Gastroesophageal sphincter (tissue), 4 donors: ENCODE measurements at regions not wholly inside any gene's neighbourhood (a gene's known extent, or its start where the extent isn't known, plus 50 kb on each side); places are given as distances from the start of the nearest gene placed in this dataset.

Experiments used
- ATAC-seq: fragments of 150-250 bp; one replicate; pipeline ENCODE4 v1.9.1; 2016; ENCODE audit warnings: mild to moderate bottlenecking, moderate library complexity
- H3K27ac ChIP-seq, 4 donors: fragments of 200-600 bp; sonication (generic) in 3 of 4; 1 replicate in 3 of 4; 2 replicates in 1 of 4; pipeline ENCODE4 v1.5.1; 2016 to 2019
- H3K27me3 ChIP-seq: fragments of 200-600 bp; sonication (generic); one replicate; pipeline ENCODE4 v1.5.1; 2019
- H3K36me3 ChIP-seq, 2 donors: fragments of 200-600 bp; sonication (generic); one replicate each; pipeline ENCODE4 v1.5.1; 2019; ENCODE audit warnings: control low read depth in 1 of 2
- H3K4me1 ChIP-seq, 3 donors: fragments of 200-600 bp; sonication (generic); 1 replicate in 2 of 3; 2 replicates in 1 of 3; pipeline ENCODE4 v1.5.1; 2016 to 2019; ENCODE audit warnings: control low read depth in 2 of 3
- H3K4me3 ChIP-seq, 2 donors: fragments of 200-600 bp; sonication (generic); one replicate each; pipeline ENCODE4 v1.5.1; 2019; ENCODE audit warnings: mild to moderate bottlenecking in 1 of 2, moderate library complexity in 1 of 2
- H3K9me3 ChIP-seq, 3 donors: fragments of 200-600 bp; sonication (generic); one replicate each; pipeline ENCODE4 v1.5.1; 2017 to 2019; ENCODE audit warnings: control low read depth in 2 of 3
- CTCF ChIP-seq, 4 experiments: fragments of 200-600 bp in 2 of 4; fragments of 450-650 bp in 2 of 4; sonication (generic) in 1 of 4; IDR thresholded peaks; one replicate each; pipeline ENCODE4 v1.5.1; 2017 to 2019; ENCODE audit warnings: antibody characterized with exemption in 4 of 4, mild to moderate bottlenecking in 2 of 4, moderate library complexity in 2 of 4
- EP300 ChIP-seq: sonication (generic); formaldehyde crosslinking; IDR thresholded peaks from one replicate; pipeline ENCODE4 v1.6.1; 2017; ENCODE audit warnings: antibody characterized with exemption, mild to moderate bottlenecking
- POLR2A ChIP-seq, 2 donors: fragments of 450-650 bp; IDR thresholded peaks; one replicate each; pipeline ENCODE4 v1.6.1; 2017; ENCODE audit warnings: antibody characterized with exemption in 2 of 2, mild to moderate bottlenecking in 2 of 2, moderate library complexity in 1 of 2
- POLR2AphosphoS5 ChIP-seq: sonication (generic); formaldehyde crosslinking; IDR thresholded peaks from one replicate; pipeline ENCODE4 v1.6.1; 2017; ENCODE audit warnings: antibody characterized with exemption
- WGBS, 2 donors: methylation state at CpG; one replicate each; pipeline ENCODE4 v1.1.5; 2018; ENCODE audit warnings: low coverage in 1 of 2; 5-methylcytosine and 5-hydroxymethylcytosine counted together

DNA sequence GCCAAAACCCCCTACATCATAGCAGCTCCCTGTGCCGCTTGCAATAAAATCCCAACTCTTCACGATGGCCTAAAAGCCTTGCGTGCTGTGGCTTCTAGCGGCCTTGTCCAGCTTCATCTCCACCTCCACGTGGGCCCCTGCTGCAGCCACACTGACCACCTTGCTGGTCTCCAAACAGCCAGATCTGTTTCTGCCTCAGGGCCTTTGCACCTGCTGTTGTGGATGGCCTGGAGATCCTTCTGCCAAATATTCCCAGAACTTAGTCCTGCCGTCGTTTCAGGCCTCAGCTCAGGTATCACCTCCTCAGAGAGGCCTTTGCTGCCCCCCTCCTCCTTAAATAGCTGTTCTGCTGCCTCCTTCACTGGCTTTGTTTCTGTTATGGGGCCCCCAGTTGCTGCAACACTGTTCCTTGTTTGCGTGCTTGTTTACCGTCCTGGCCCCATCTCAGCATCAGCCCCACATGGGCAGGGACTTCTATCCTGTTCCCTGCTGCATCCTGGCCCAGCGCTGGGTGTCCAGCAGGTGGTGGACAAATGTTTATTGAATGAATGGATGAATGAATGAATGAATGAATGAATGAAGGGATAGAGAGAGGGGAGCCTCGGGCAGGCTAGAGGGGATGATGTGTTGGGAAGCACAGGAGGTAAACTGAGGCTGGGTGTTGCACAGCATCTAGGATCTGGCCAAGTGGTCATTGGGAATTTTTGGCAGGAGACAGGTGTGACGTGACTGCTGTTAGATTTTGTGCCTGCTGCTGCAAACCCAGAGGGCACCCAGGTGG lies 171.0 kb upstream of the GSE1 start:
- H3K27ac ChIP-seq: no peak overlapping the region
- peaks cover 0 to 22% (median 6%) of the 10 kb centered on the region in 3 donors for H3K4me1 ChIP-seq
- no peak for ATAC-seq
- no peaks in the 10 kb centered on the region for H3K9me3 ChIP-seq
- TF ChIP-seq POLR2AphosphoS5: no peak
- no peak for TF ChIP-seq POLR2A (IDR thresholded peaks at IDR 0.05)
- no peak for TF ChIP-seq EP300
- TF ChIP-seq CTCF (IDR thresholded peaks at IDR 0.05): no peak
- no peaks in the 10 kb centered on the region for H3K27me3 ChIP-seq
- no peak overlapping the region for H3K4me3 ChIP-seq
- whole genome bisulfite sequencing, 2 donors: 86 to 97% methylated on average over 7 to 9 of the region's 12 CpGs
- H3K36me3 ChIP-seq: peaks cover 0 to 29% of the 10 kb centered on the region in 2 donors

GRCh38 chr16:85443116-85443515 lies 170.0 kb upstream of the GSE1 start:
- ATAC-seq: no peak
- Histone ChIP-seq H3K4me3 (no peak overlapping the region), H3K36me3 (peaks cover 0 to 28% of the 10 kb centered on the region in 2 donors), H3K27ac (no peak overlapping the region), H3K9me3 (no peaks in the 10 kb centered on the region), H3K4me1 (peaks cover 0 to 15% (median 0%) of the 10 kb centered on the region in 3 donors), H3K27me3 (no peaks in the 10 kb centered on the region)
- 80% methylated on average over 1 of the region's 11 CpGs; no CpG with 5 or more reads in 1 of the 2 donors for WGBS, 2 donors
- TF ChIP-seq POLR2AphosphoS5 (no peak), EP300 (no peak)

- no peak for TF ChIP-seq POLR2AphosphoS5
- no peak for TF ChIP-seq CTCF (IDR thresholded peaks at IDR 0.05)
- no peak for TF ChIP-seq POLR2A (IDR thresholded peaks at IDR 0.05)
- no peak for TF ChIP-seq EP300
- WGBS, 2 donors: 88 to 100% methylated on average over 1 to 6 of the region's 15 CpGs
- Histone ChIP-seq H3K9me3 (no peaks in the 10 kb centered on the region), H3K27ac (no peak overlapping the region), H3K27me3 (no peaks in the 10 kb centered on the region), H3K4me3 (no peak overlapping the region), H3K36me3 (peaks cover 0 to 25% of the 10 kb centered on the region in 2 donors), H3K4me1 (peaks cover 0 to 19% (median 0%) of the 10 kb centered on the region in 3 donors)
- ATAC-seq: no peak
Observed at GRCh38 chr16:85443531-85443930, 169.6 kb upstream of the GSE1 start.

- peaks cover 0 to 28% (median 0%) of the 10 kb centered on the region in 3 donors for H3K4me1 ChIP-seq
- TF ChIP-seq CTCF (IDR thresholded peaks at IDR 0.05) (no peak), POLR2AphosphoS5 (no peak), EP300 (no peak), POLR2A (IDR thresholded peaks at IDR 0.05) (no peak)
- peaks cover 0 to 10% of the 10 kb centered on the region in 2 donors for H3K36me3 ChIP-seq
- no peak for ATAC-seq
- H3K27me3 ChIP-seq: no peaks in the 10 kb centered on the region
- H3K9me3 ChIP-seq: no peaks in the 10 kb centered on the region
- no peak overlapping the region for H3K27ac ChIP-seq
- 81% methylated on average over 7 of the region's 27 CpGs; no CpG with 5 or more reads in 1 of the 2 donors for WGBS, 2 donors
- no peak overlapping the region for H3K4me3 ChIP-seq
Observed at GRCh38 chr16:85445064-85445778, 167.9 kb upstream of the GSE1 start.

DNA sequence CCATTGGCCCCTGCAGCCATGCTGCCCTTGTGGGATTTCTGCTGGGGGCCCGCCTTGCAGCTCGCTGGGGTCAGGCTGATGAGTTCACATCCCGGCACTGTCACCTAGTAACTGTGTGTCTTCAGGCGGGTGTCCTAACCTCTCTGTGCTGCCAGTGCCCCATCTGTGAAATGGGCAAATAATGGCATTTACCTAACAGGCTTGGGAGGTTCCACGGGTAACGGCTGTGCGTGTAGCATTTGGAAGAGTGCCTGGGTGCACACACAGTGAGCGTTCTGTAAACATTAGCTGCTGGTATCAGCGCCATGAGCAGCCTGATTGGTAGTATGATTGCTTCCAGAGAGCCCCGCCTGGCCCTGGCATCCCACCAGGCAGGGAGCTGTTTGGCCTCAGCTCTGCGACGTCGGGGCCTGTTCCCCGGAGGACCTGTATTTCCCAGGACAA lies 167.3 kb upstream of the GSE1 start:
- H3K9me3 ChIP-seq: no peaks in the 10 kb centered on the region
- 80% methylated on average over 2 of the region's 14 CpGs; no CpG with 5 or more reads in 1 of the 2 donors for WGBS, 2 donors
- peaks cover 0 to 28% (median 0%) of the 10 kb centered on the region in 3 donors for H3K4me1 ChIP-seq
- H3K27ac ChIP-seq: no peak overlapping the region
- peaks cover 0 to 4% of the 10 kb centered on the region in 2 donors for H3K36me3 ChIP-seq
- ATAC-seq: no peak
- H3K4me3 ChIP-seq: no peak overlapping the region
- no peaks in the 10 kb centered on the region for H3K27me3 ChIP-seq
- no peak for TF ChIP-seq EP300
- TF ChIP-seq POLR2A (IDR thresholded peaks at IDR 0.05): no peak
- TF ChIP-seq POLR2AphosphoS5: no peak
- no peak for TF ChIP-seq CTCF (IDR thresholded peaks at IDR 0.05)
